ENCODE measurements at regions not wholly inside any gene's neighbourhood (a gene's known extent, or its start where the extent isn't known, plus 50 kb on each side); places are given as distances from the start of the nearest gene placed in this dataset.

- Histone ChIP-seq H3K9ac (ENCODE audit: extremely low read depth, insufficient read length, low read length) (no peak overlapping the region), H4K91ac (ENCODE audit: insufficient read length, low read depth, low read length) (no peak overlapping the region), H3K79me2 (ENCODE audit: insufficient read depth, low read length) (no peaks in the 10 kb centered on the region), H2BK15ac (ENCODE audit: low read depth, low read length) (no peak overlapping the region), H3K4ac (ENCODE audit: low read depth, low read length) (no peak overlapping the region), H4K20me1 (ENCODE audit: control insufficient read depth, insufficient read depth, insufficient read length) (no peaks in the 10 kb centered on the region), H2BK12ac (ENCODE audit: insufficient read length, low read depth, low read length) (no peak overlapping the region), H3K4me2 (ENCODE audit: insufficient read depth, insufficient read length, low read length) (no peak overlapping the region), H3K27ac (ENCODE audit: insufficient read length, low read depth, low read length) (no peak overlapping the region), H2BK20ac (ENCODE audit: low read depth, low read length, poor library complexity, severe bottlenecking) (no peak overlapping the region), H3K27me3 (ENCODE audit: insufficient read depth, low read length) (peaks cover 3% of the 10 kb centered on the region; the same call in 1 of the 2 replicates), H2BK120ac (ENCODE audit: low read depth, low read length, poor library complexity, severe bottlenecking) (no peak overlapping the region), H2AK5ac (ENCODE audit: insufficient read length, low read length) (no peak overlapping the region), H3K4me1 (ENCODE audit: insufficient read depth, low read length) (no peaks in the 10 kb centered on the region), H3T11ph (ENCODE audit: low read length) (no peak overlapping the region), H4K8ac (replicated peaks; ENCODE audit: insufficient read length, low read depth, low read length) (no peak overlapping the region), H3K14ac (ENCODE audit: insufficient read depth, low read length) (no peak overlapping the region; the same call in 1 of the 2 replicates), H3K56ac (ENCODE audit: insufficient read length, low read depth, low read length) (no peak overlapping the region), H2BK5ac (ENCODE audit: insufficient read length, low read length) (no peak overlapping the region), H4K5ac (ENCODE audit: insufficient read length, low read depth, low read length) (no peak overlapping the region), H3K18ac (ENCODE audit: insufficient read length, low read depth, low read length) (no peak overlapping the region), H3K9me3 (ENCODE audit: control insufficient read depth, low read depth, low read length) (no peaks in the 10 kb centered on the region), H2AFZ (ENCODE audit: low read length) (no peak overlapping the region), H3K79me1 (ENCODE audit: insufficient read depth, low read depth, low read length, poor library complexity, severe bottlenecking) (no peaks in the 10 kb centered on the region), H3K23me2 (ENCODE audit: insufficient read length, low read depth, low read length, poor library complexity, severe bottlenecking) (no peaks in the 10 kb centered on the region), H3K23ac (ENCODE audit: insufficient read length, low read depth, low read length) (no peak overlapping the region)
- Mint-ChIP-seq H3K27me3 (ENCODE audit: low read depth) (peaks cover 76% of the 10 kb centered on the region), H3K4me3 (no peak overlapping the region), H3K9me3 (peaks cover 5 to 7% of the 10 kb centered on the region in 2 experiments; a peak in 3 of 5 replicates), H3K27ac (no peak overlapping the region; a peak in 1 of 7 replicates), H3K36me3 (ENCODE audit: insufficient read depth in 1 of 3, low read depth in 3 of 3) (no peaks in the 10 kb centered on the region), H3K4me1 (no peaks in the 10 kb centered on the region)
- no CpG with 5 or more reads among the region's 5 CpGs for WGBS (ENCODE audit: extremely low coverage, insufficient read length, low lambda C conversion rate)
- TF ChIP-seq CTCF (conservative IDR thresholded peaks at IDR 0.05) = no peak
- no peak for DNase-seq
These were observed 62.6 kb upstream of the XPA start for GRCh38 chr9:97759581-97760288.
